ENCODE measurements at regions not wholly inside any gene's neighbourhood (a gene's known extent, or its start where the extent isn't known, plus 50 kb on each side); places are given as distances from the start of the nearest gene placed in this dataset.
"Not testable (repeated sequence)": the region's sequence is repeated elsewhere in the genome, so short reads cannot be mapped to it uniquely, and the experiment has no call there.

- H3K4me2 ChIP-seq (ENCODE audit: unreplicated experiment) = no peak overlapping the region
- no peaks in the 10 kb centered on the region for H3K4me1 ChIP-seq (ENCODE audit: insufficient read depth)
- H4K20me1 ChIP-seq (ENCODE audit: insufficient read depth) = no peaks in the 10 kb centered on the region
- DNase-seq = no peak
- no peak overlapping the region for H3K9ac ChIP-seq
- no peaks in the 10 kb centered on the region for H3K36me3 ChIP-seq (ENCODE audit: low read depth)
- H3K9me3 ChIP-seq (ENCODE audit: low read depth) = no peaks in the 10 kb centered on the region
- H3K27ac ChIP-seq = no peak overlapping the region
- WGBS, 2 experiments (ENCODE audit: low coverage in 1 of 2, low lambda C conversion rate in 2 of 2, missing lambda C conversion rate in 2 of 2) = 34 to 38% methylated on average over 2 of the region's 2 CpGs
- H3K4me3 ChIP-seq = no peak overlapping the region
- H3F3A ChIP-seq (ENCODE audit: insufficient read depth) = no peaks in the 10 kb centered on the region
- no peaks in the 10 kb centered on the region for H3K9me2 ChIP-seq (ENCODE audit: insufficient read depth)
- no peaks in the 10 kb centered on the region for H3K79me2 ChIP-seq (ENCODE audit: insufficient read depth)
- no peaks in the 10 kb centered on the region for H3K27me3 ChIP-seq (replicated peaks; ENCODE audit: insufficient read depth)
- H2AFZ ChIP-seq = no peak overlapping the region
- TF ChIP-seq EZH2phosphoT487 (IDR thresholded peaks at IDR 0.05; ENCODE audit: insufficient read depth, low read depth) (no peak), EZH2 (IDR thresholded peaks at IDR 0.05; ENCODE audit: insufficient read depth, poor library complexity, severe bottlenecking) (no peak)
- in situ Hi-C loops (cut with MboI) = no loop called here
These were observed 401.9 kb upstream of the NDST4 start for GRCh38 chr4:115515366-115515765.

- TF ChIP-seq EZH2 (IDR thresholded peaks at IDR 0.05; ENCODE audit: insufficient read depth, poor library complexity, severe bottlenecking) = no peak
- Histone ChIP-seq H3K9me3 (ENCODE audit: low read depth) (no peaks in the 10 kb centered on the region), H3K36me3 (ENCODE audit: low read depth) (no peaks in the 10 kb centered on the region), H3K4me1 (ENCODE audit: insufficient read depth) (no peaks in the 10 kb centered on the region), H3F3A (ENCODE audit: insufficient read depth) (no peaks in the 10 kb centered on the region), H3K4me2 (ENCODE audit: unreplicated experiment) (no peak overlapping the region), H4K20me1 (ENCODE audit: insufficient read depth) (no peaks in the 10 kb centered on the region), H3K9me2 (ENCODE audit: insufficient read depth) (no peaks in the 10 kb centered on the region), H3K27ac (no peak overlapping the region), H3K4me3 (no peak overlapping the region), H3K9ac (no peak overlapping the region), H2AFZ (no peak overlapping the region), H3K27me3 (replicated peaks; ENCODE audit: insufficient read depth) (no peaks in the 10 kb centered on the region), H3K79me2 (ENCODE audit: insufficient read depth) (no peaks in the 10 kb centered on the region)
- 30 to 42% methylated on average over 1 of the region's 1 CpG for WGBS, 2 experiments (ENCODE audit: low coverage in 1 of 2, low lambda C conversion rate in 2 of 2, missing lambda C conversion rate in 2 of 2)
- DNase-seq = no peak
- in situ Hi-C loops (cut with MboI) = no loop called here
These were observed 401.3 kb upstream of the NDST4 start for GRCh38 chr4:115514675-115515074.

- Histone ChIP-seq H3K79me2 (ENCODE audit: insufficient read depth) (no peaks in the 10 kb centered on the region), H3K9me2 (ENCODE audit: insufficient read depth) (no peaks in the 10 kb centered on the region), H3K4me1 (ENCODE audit: insufficient read depth) (no peaks in the 10 kb centered on the region), H3K9ac (no peak overlapping the region), H2AFZ (no peak overlapping the region), H3K4me2 (ENCODE audit: unreplicated experiment) (no peak overlapping the region), H4K20me1 (ENCODE audit: insufficient read depth) (no peaks in the 10 kb centered on the region), H3K36me3 (ENCODE audit: low read depth) (no peaks in the 10 kb centered on the region), H3F3A (ENCODE audit: insufficient read depth) (no peaks in the 10 kb centered on the region), H3K9me3 (ENCODE audit: low read depth) (no peaks in the 10 kb centered on the region), H3K27me3 (replicated peaks; ENCODE audit: insufficient read depth) (no peaks in the 10 kb centered on the region; the same call in 1 of the 2 replicates), H3K4me3 (no peak overlapping the region), H3K27ac (no peak overlapping the region)
- in situ Hi-C loops (cut with MboI) = no loop called here
- no peak for DNase-seq
- WGBS, 2 experiments (ENCODE audit: low coverage in 1 of 2, low lambda C conversion rate in 2 of 2, missing lambda C conversion rate in 2 of 2) = 0 to 10% methylated on average over 1 of the region's 1 CpG
- no peak for TF ChIP-seq EZH2 (IDR thresholded peaks at IDR 0.05; ENCODE audit: insufficient read depth, poor library complexity, severe bottlenecking)
- TF ChIP-seq EZH2phosphoT487 (IDR thresholded peaks at IDR 0.05; ENCODE audit: insufficient read depth, low read depth) = no peak
These were observed 391.9 kb upstream of the NDST4 start for GRCh38 chr4:115505326-115505725.

- WGBS, 2 experiments (ENCODE audit: low coverage in 1 of 2, low lambda C conversion rate in 2 of 2, missing lambda C conversion rate in 2 of 2) = 40 to 43% methylated on average over 2 of the region's 2 CpGs
- H3K4me2 ChIP-seq (ENCODE audit: unreplicated experiment) = no peak overlapping the region
These were observed 388.2 kb upstream of the NDST4 start for GRCh38 chr4:115501656-115502055.

GRCh38 chr4:115493770-115494169 lies 380.4 kb upstream of the NDST4 start:
- H3K4me3 ChIP-seq; H3K36me3 ChIP-seq (ENCODE audit: low read depth); H3K9ac ChIP-seq; H3K27ac ChIP-seq; DNase-seq; H3K4me1 ChIP-seq (ENCODE audit: insufficient read depth); in situ Hi-C loops (cut with MboI); H4K20me1 ChIP-seq (ENCODE audit: insufficient read depth); H3K79me2 ChIP-seq (ENCODE audit: insufficient read depth); H2AFZ ChIP-seq; H3K27me3 ChIP-seq (replicated peaks; ENCODE audit: insufficient read depth); H3F3A ChIP-seq (ENCODE audit: insufficient read depth); H3K9me2 ChIP-seq (ENCODE audit: insufficient read depth); H3K9me3 ChIP-seq (ENCODE audit: low read depth); H3K4me2 ChIP-seq (ENCODE audit: unreplicated experiment): not testable (repeated sequence)
- 52 to 58% methylated on average over 9 to 10 of the region's 10 CpGs for WGBS, 2 experiments (ENCODE audit: low coverage in 1 of 2, low lambda C conversion rate in 2 of 2, missing lambda C conversion rate in 2 of 2)

More at GRCh38 chr4:115501656-115502055, 388.2 kb upstream of the NDST4 start:
- Histone ChIP-seq H3K9me3 (ENCODE audit: low read depth) (no peaks in the 10 kb centered on the region), H3K9me2 (ENCODE audit: insufficient read depth) (no peaks in the 10 kb centered on the region), H3K9ac (no peak overlapping the region), H3F3A (ENCODE audit: insufficient read depth) (no peaks in the 10 kb centered on the region), H2AFZ (no peak overlapping the region), H3K79me2 (ENCODE audit: insufficient read depth) (no peaks in the 10 kb centered on the region), H3K27me3 (replicated peaks; ENCODE audit: insufficient read depth) (no peaks in the 10 kb centered on the region; the same call in 1 of the 2 replicates), H3K36me3 (ENCODE audit: low read depth) (no peaks in the 10 kb centered on the region), H4K20me1 (ENCODE audit: insufficient read depth) (no peaks in the 10 kb centered on the region), H3K4me3 (no peak overlapping the region), H3K4me1 (ENCODE audit: insufficient read depth) (no peaks in the 10 kb centered on the region), H3K27ac (no peak overlapping the region)
- no peak for DNase-seq
- in situ Hi-C loops (cut with MboI) = no loop called here
- TF ChIP-seq EZH2phosphoT487 (IDR thresholded peaks at IDR 0.05; ENCODE audit: insufficient read depth, low read depth) (no peak), EZH2 (IDR thresholded peaks at IDR 0.05; ENCODE audit: insufficient read depth, poor library complexity, severe bottlenecking) (no peak)

Data from GM23248 (cell line).